IPS-11a (cell line): ENCODE measurements at regions not wholly inside any gene's neighbourhood (a gene's known extent, or its start where the extent isn't known, plus 50 kb on each side); places are given as distances from the start of the nearest gene placed in this dataset.
"Not testable (repeated sequence)": the region's sequence is repeated elsewhere in the genome, so short reads cannot be mapped to it uniquely, and the experiment has no call there.

Experiments
- H3K4me3 ChIP-seq: one replicate; pipeline ENCODE4 v1.5.1; 2013; ENCODE audit warnings: low read depth, low read length, control low read depth

- no peak overlapping the region for H3K4me3 ChIP-seq
These were observed 531.0 kb downstream of the SMARCA1 start for GRCh38 chrX:128992107-128992971.

GRCh38 chrX:128975745-128976144 is 547.5 kb downstream of the SMARCA1 start:
- H3K4me3 ChIP-seq: no peak overlapping the region

- H3K4me3 ChIP-seq: no peak overlapping the region
These were observed 550.3 kb downstream of the SMARCA1 start for GRCh38 chrX:128973033-128973432.

GRCh38 chrX:128961290-128961689 is 562.0 kb downstream of the SMARCA1 start:
- no peak overlapping the region for H3K4me3 ChIP-seq

GRCh38 chrX:128954697-128955096 is 568.6 kb downstream of the SMARCA1 start:
- H3K4me3 ChIP-seq: not testable (repeated sequence)

- no peak overlapping the region for H3K4me3 ChIP-seq
These were observed 592.2 kb downstream of the SMARCA1 start for GRCh38 chrX:128931071-128931470.

GRCh38 chrX:128929271-128930057 is 593.8 kb downstream of the SMARCA1 start:
- no peak overlapping the region for H3K4me3 ChIP-seq

- H3K4me3 ChIP-seq: no peak overlapping the region
These were observed 594.7 kb downstream of the SMARCA1 start for GRCh38 chrX:128928636-128929035.

- H3K4me3 ChIP-seq: no peak overlapping the region
These were observed 595.9 kb downstream of the SMARCA1 start for GRCh38 chrX:128927363-128927762.

GRCh38 chrX:128906753-128907152 is 616.5 kb downstream of the SMARCA1 start:
- H3K4me3 ChIP-seq: no peak overlapping the region

- H3K4me3 ChIP-seq: no peak overlapping the region
These were observed 622.3 kb downstream of the SMARCA1 start for GRCh38 chrX:128901018-128901417.

- no peak overlapping the region for H3K4me3 ChIP-seq
These were observed 625.7 kb downstream of the SMARCA1 start for GRCh38 chrX:128897621-128898020.

- no peak overlapping the region for H3K4me3 ChIP-seq
These were observed 631.7 kb downstream of the SMARCA1 start for GRCh38 chrX:128891554-128891953.

- H3K4me3 ChIP-seq: no peak overlapping the region
These were observed 638.9 kb downstream of the SMARCA1 start for GRCh38 chrX:128884430-128884829.

- no peak overlapping the region for H3K4me3 ChIP-seq
These were observed 639.6 kb downstream of the SMARCA1 start for GRCh38 chrX:128883650-128884049.

- no peak overlapping the region for H3K4me3 ChIP-seq
These were observed 652.9 kb downstream of the SMARCA1 start for GRCh38 chrX:128870361-128870760.

GRCh38 chrX:128862557-128862956 is 660.7 kb downstream of the SMARCA1 start:
- no peak overlapping the region for H3K4me3 ChIP-seq

- no peak overlapping the region for H3K4me3 ChIP-seq
These were observed 674.9 kb downstream of the SMARCA1 start for GRCh38 chrX:128848374-128848773.

- H3K4me3 ChIP-seq: no peak overlapping the region
These were observed 676.9 kb downstream of the SMARCA1 start for GRCh38 chrX:128846385-128846784.

- no peak overlapping the region for H3K4me3 ChIP-seq
These were observed 704.6 kb downstream of the SMARCA1 start for GRCh38 chrX:128818690-128819089.

GRCh38 chrX:128816919-128817318 is 706.4 kb downstream of the SMARCA1 start:
- H3K4me3 ChIP-seq: no peak overlapping the region

- H3K4me3 ChIP-seq: no peak overlapping the region
These were observed 715.9 kb downstream of the SMARCA1 start for GRCh38 chrX:128807367-128807766.
